T-helper 17 cell (primary cell): ENCODE measurements at regions not wholly inside any gene's neighbourhood (a gene's known extent, or its start where the extent isn't known, plus 50 kb on each side); places are given as distances from the start of the nearest gene placed in this dataset.

ENCODE experiments used
- ATAC-seq: fragments of 150-1000 bp; cut with Tn5 transposase; 2 replicates; pipeline ENCODE4 v1.10.0; 2021; ENCODE audit warnings: mild to moderate bottlenecking, moderate library complexity
- DNase-seq, 3 donors: peaks; one replicate each; pipeline versions ENCODE4 v3.0.0 to v3.0.0-alpha.2; 2020 to 2021
- H3K9me3 ChIP-seq: one replicate; pipeline ENCODE4 v1.7.0; 2013; ENCODE audit warnings: low read length, mild to moderate bottlenecking; ENCODE audit not compliant: control insufficient read depth, poor library complexity, severe bottlenecking
- H3K27ac Mint-ChIP-seq: one replicate; pipeline ENCODE4 v1.8.0; 2022; ENCODE audit warnings: mild to moderate bottlenecking, moderate library complexity, mixed read lengths
- H3K27me3 Mint-ChIP-seq: one replicate; pipeline ENCODE4 v1.8.0; 2022; ENCODE audit warnings: mixed read lengths
- H3K36me3 Mint-ChIP-seq: one replicate; pipeline ENCODE4 v1.8.0; 2022; ENCODE audit warnings: low read depth, mixed read lengths
- H3K4me1 Mint-ChIP-seq: one replicate; pipeline ENCODE4 v1.8.0; 2022; ENCODE audit warnings: mild to moderate bottlenecking, mixed read lengths
- H3K4me3 Mint-ChIP-seq: one replicate; pipeline ENCODE4 v1.8.0; 2022; ENCODE audit warnings: mild to moderate bottlenecking, moderate library complexity, mixed read lengths

- no peaks in the 10 kb centered on the region for H3K9me3 ChIP-seq
- Mint-ChIP-seq H3K27me3 (no peaks in the 10 kb centered on the region), H3K27ac (no peak overlapping the region), H3K4me1 (no peaks in the 10 kb centered on the region), H3K36me3 (no peaks in the 10 kb centered on the region), H3K4me3 (no peak overlapping the region)
- no peak for ATAC-seq
- no peak for DNase-seq
Observed at GRCh38 chr11:109480251-109480650, 58.3 kb downstream of the C11orf87 start.

- no peaks in the 10 kb centered on the region for H3K36me3 Mint-ChIP-seq
- no peaks in the 10 kb centered on the region for H3K27me3 Mint-ChIP-seq
- ATAC-seq (no peak), DNase-seq (no peak)
- H3K27ac Mint-ChIP-seq: no peak overlapping the region
- no peaks in the 10 kb centered on the region for H3K4me1 Mint-ChIP-seq
- H3K4me3 Mint-ChIP-seq: no peak overlapping the region
- no peaks in the 10 kb centered on the region for H3K9me3 ChIP-seq
Observed at GRCh38 chr11:109486129-109486528, 64.1 kb downstream of the C11orf87 start.

GRCh38 chr11:109490953-109491635, 69.1 kb downstream of the C11orf87 start:
- Mint-ChIP-seq H3K4me3 (no peak overlapping the region), H3K27me3 (no peaks in the 10 kb centered on the region)

GRCh38 chr11:109506115-109506514, 84.1 kb downstream of the C11orf87 start:
- no peak overlapping the region for H3K4me3 Mint-ChIP-seq
- H3K9me3 ChIP-seq: no peaks in the 10 kb centered on the region
- no peaks in the 10 kb centered on the region for H3K4me1 Mint-ChIP-seq
- no peak for DNase-seq
- no peak overlapping the region for H3K27ac Mint-ChIP-seq
- H3K36me3 Mint-ChIP-seq: no peaks in the 10 kb centered on the region
- ATAC-seq: no peak
- no peaks in the 10 kb centered on the region for H3K27me3 Mint-ChIP-seq

More at GRCh38 chr11:109490953-109491635, 69.1 kb downstream of the C11orf87 start:
- ATAC-seq (no peak), DNase-seq (no peak)
- Mint-ChIP-seq H3K4me1 (no peaks in the 10 kb centered on the region), H3K27ac (no peak overlapping the region), H3K36me3 (no peaks in the 10 kb centered on the region)
- no peaks in the 10 kb centered on the region for H3K9me3 ChIP-seq

- Mint-ChIP-seq H3K27me3 (no peaks in the 10 kb centered on the region), H3K4me3 (no peak overlapping the region), H3K27ac (no peak overlapping the region), H3K36me3 (no peaks in the 10 kb centered on the region), H3K4me1 (no peaks in the 10 kb centered on the region)
- no peaks in the 10 kb centered on the region for H3K9me3 ChIP-seq
- no peak for DNase-seq
- no peak for ATAC-seq
Observed at GRCh38 chr11:109507331-109507730, 85.3 kb downstream of the C11orf87 start.

GRCh38 chr11:109507836-109508561, 86.0 kb downstream of the C11orf87 start:
- Mint-ChIP-seq H3K27me3 (no peaks in the 10 kb centered on the region), H3K36me3 (no peaks in the 10 kb centered on the region), H3K4me1 (no peaks in the 10 kb centered on the region), H3K27ac (no peak overlapping the region), H3K4me3 (no peak overlapping the region)
- ATAC-seq (no peak), DNase-seq (no peak)
- H3K9me3 ChIP-seq: no peaks in the 10 kb centered on the region

- no peak for ATAC-seq
- H3K4me3 Mint-ChIP-seq: no peak overlapping the region
- H3K27ac Mint-ChIP-seq: no peak overlapping the region
- no peaks in the 10 kb centered on the region for H3K27me3 Mint-ChIP-seq
- no peak for DNase-seq
- no peaks in the 10 kb centered on the region for H3K4me1 Mint-ChIP-seq
- no peaks in the 10 kb centered on the region for H3K36me3 Mint-ChIP-seq
- no peaks in the 10 kb centered on the region for H3K9me3 ChIP-seq
Observed at GRCh38 chr11:109508943-109509342, 87.0 kb downstream of the C11orf87 start.

- Mint-ChIP-seq H3K27me3 (no peaks in the 10 kb centered on the region), H3K4me3 (no peak overlapping the region), H3K4me1 (no peaks in the 10 kb centered on the region), H3K27ac (no peak overlapping the region), H3K36me3 (no peaks in the 10 kb centered on the region)
- DNase-seq (no peak), ATAC-seq (no peak)
- no peaks in the 10 kb centered on the region for H3K9me3 ChIP-seq
Observed at GRCh38 chr11:109510316-109510715, 88.3 kb downstream of the C11orf87 start.

- H3K4me1 Mint-ChIP-seq: no peaks in the 10 kb centered on the region
- ATAC-seq (no peak), DNase-seq (no peak)
- H3K36me3 Mint-ChIP-seq: no peaks in the 10 kb centered on the region
- H3K27ac Mint-ChIP-seq: no peak overlapping the region
- no peaks in the 10 kb centered on the region for H3K27me3 Mint-ChIP-seq
- no peak overlapping the region for H3K4me3 Mint-ChIP-seq
- no peaks in the 10 kb centered on the region for H3K9me3 ChIP-seq
Observed at GRCh38 chr11:109511598-109511997, 89.6 kb downstream of the C11orf87 start.

GRCh38 chr11:109512249-109512648, 90.3 kb downstream of the C11orf87 start:
- no peak for DNase-seq
- Mint-ChIP-seq H3K4me3 (no peak overlapping the region), H3K36me3 (no peaks in the 10 kb centered on the region), H3K4me1 (no peaks in the 10 kb centered on the region), H3K27ac (no peak overlapping the region), H3K27me3 (no peaks in the 10 kb centered on the region)
- no peak for ATAC-seq
- no peaks in the 10 kb centered on the region for H3K9me3 ChIP-seq

GRCh38 chr11:109512680-109513079, 90.7 kb downstream of the C11orf87 start:
- H3K9me3 ChIP-seq: no peaks in the 10 kb centered on the region
- H3K36me3 Mint-ChIP-seq: no peaks in the 10 kb centered on the region
- no peak overlapping the region for H3K27ac Mint-ChIP-seq
- ATAC-seq (no peak), DNase-seq (no peak)
- no peak overlapping the region for H3K4me3 Mint-ChIP-seq
- no peaks in the 10 kb centered on the region for H3K27me3 Mint-ChIP-seq
- no peaks in the 10 kb centered on the region for H3K4me1 Mint-ChIP-seq

- no peak for ATAC-seq
- H3K4me3 Mint-ChIP-seq: no peak overlapping the region
- H3K27ac Mint-ChIP-seq: no peak overlapping the region
- H3K9me3 ChIP-seq: no peaks in the 10 kb centered on the region
- no peak for DNase-seq
- no peaks in the 10 kb centered on the region for H3K4me1 Mint-ChIP-seq
- H3K36me3 Mint-ChIP-seq: no peaks in the 10 kb centered on the region
- H3K27me3 Mint-ChIP-seq: no peaks in the 10 kb centered on the region
Observed at GRCh38 chr11:109514313-109515018, 92.5 kb downstream of the C11orf87 start.

- Mint-ChIP-seq H3K27me3 (no peaks in the 10 kb centered on the region), H3K4me3 (no peak overlapping the region), H3K36me3 (no peaks in the 10 kb centered on the region), H3K4me1 (no peaks in the 10 kb centered on the region), H3K27ac (no peak overlapping the region)
- DNase-seq (no peak), ATAC-seq (no peak)
- H3K9me3 ChIP-seq: no peaks in the 10 kb centered on the region
Observed at GRCh38 chr11:109519253-109519652, 97.3 kb downstream of the C11orf87 start.
